IPS DF 6.9 (cell line): ENCODE measurements at regions not wholly inside any gene's neighbourhood (a gene's known extent, or its start where the extent isn't known, plus 50 kb on each side); places are given as distances from the start of the nearest gene placed in this dataset.

Experiments used
- DNase-seq: peaks from one replicate; pipeline ENCODE4 v3.0.0-alpha.2; 2013; ENCODE audit warnings: low read depth, low spot score
- H3K27ac ChIP-seq: one replicate; pipeline ENCODE4 v1.5.1; 2013; ENCODE audit warnings: low read length, control low read depth
- H3K27me3 ChIP-seq: 2 replicates; pipeline ENCODE4 v1.6.1; 2013; ENCODE audit warnings: mild to moderate bottlenecking, low read length; ENCODE audit not compliant: control insufficient read depth, insufficient read depth
- H3K36me3 ChIP-seq: 2 replicates; pipeline ENCODE4 v1.6.1; 2013; ENCODE audit warnings: low read length; ENCODE audit not compliant: control insufficient read depth, insufficient read depth
- H3K4me1 ChIP-seq: 2 replicates; pipeline ENCODE4 v1.6.1; 2013; ENCODE audit warnings: low read length; ENCODE audit not compliant: control insufficient read depth, insufficient read depth
- H3K4me3 ChIP-seq: 2 replicates; pipeline ENCODE4 v1.5.1; 2013; ENCODE audit warnings: mild to moderate bottlenecking, low read length
- H3K9me3 ChIP-seq: 2 replicates; pipeline ENCODE4 v1.6.1; 2013; ENCODE audit warnings: low read length, inconsistent platforms; ENCODE audit not compliant: control insufficient read depth, insufficient read depth
- WGBS: extraction: QIAGEN DNeasy Blood & Tissue Kit; methylation state at CpG from one replicate; pipeline ENCODE4 v1.1.7; 2013; ENCODE audit warnings: mixed read lengths, missing lambda C conversion rate; ENCODE audit not compliant: insufficient read length, insufficient coverage; 5-methylcytosine and 5-hydroxymethylcytosine counted together

GRCh38 chr6:121020656-121021055, 313.6 kb downstream of the TBC1D32 start:
- Histone ChIP-seq H3K27ac (no peak overlapping the region), H3K9me3 (no peaks in the 10 kb centered on the region), H3K36me3 (no peaks in the 10 kb centered on the region), H3K4me3 (no peak overlapping the region), H3K27me3 (no peaks in the 10 kb centered on the region), H3K4me1 (no peaks in the 10 kb centered on the region)
- DNase-seq = no peak

DNA sequence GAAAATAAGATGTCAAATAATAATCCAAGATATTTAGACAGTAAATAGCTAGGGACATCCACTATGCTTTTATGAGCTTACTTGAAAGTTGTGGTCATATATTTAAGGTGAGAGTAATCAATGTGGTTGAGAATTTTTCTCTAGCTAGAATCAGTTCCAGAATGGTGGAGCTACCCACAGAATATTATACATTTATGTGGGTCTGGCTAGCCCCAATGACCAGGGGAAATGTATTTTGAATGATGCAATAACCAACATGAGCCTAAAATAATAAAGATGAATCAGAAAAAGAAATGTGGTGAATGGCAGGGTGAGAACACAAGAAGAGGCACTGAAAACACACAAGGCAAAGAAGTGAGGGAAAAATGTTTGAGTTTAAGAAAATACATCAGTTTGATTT, 325.7 kb downstream of the TBC1D32 start:
- no peaks in the 10 kb centered on the region for H3K9me3 ChIP-seq
- no peak for DNase-seq
- H3K36me3 ChIP-seq = no peaks in the 10 kb centered on the region
- H3K27ac ChIP-seq = no peak overlapping the region
- H3K4me1 ChIP-seq = no peaks in the 10 kb centered on the region
- H3K27me3 ChIP-seq = no peaks in the 10 kb centered on the region
- H3K4me3 ChIP-seq = no peak overlapping the region

DNA sequence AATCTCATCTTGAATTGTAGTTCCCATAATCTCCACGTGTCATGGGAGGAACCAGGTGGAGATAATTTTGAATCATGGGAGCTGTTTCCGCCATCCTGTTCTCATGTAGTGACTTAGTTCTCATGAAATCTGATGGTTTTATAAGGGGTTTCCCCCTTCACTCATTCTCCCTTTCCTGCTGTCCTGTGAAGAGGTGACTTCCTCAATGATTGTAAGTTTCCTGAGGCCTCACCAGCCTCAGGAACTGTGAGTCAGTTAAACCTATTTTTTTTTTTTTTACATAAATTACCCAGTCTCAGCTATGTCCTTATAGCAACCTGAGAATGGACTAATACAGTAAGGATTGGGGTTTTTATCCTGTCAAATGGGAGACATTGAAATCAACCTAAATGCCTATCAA, 328.3 kb downstream of the TBC1D32 start:
- no peaks in the 10 kb centered on the region for H3K27me3 ChIP-seq
- no peak overlapping the region for H3K4me3 ChIP-seq
- H3K36me3 ChIP-seq = no peaks in the 10 kb centered on the region
- no peaks in the 10 kb centered on the region for H3K9me3 ChIP-seq
- no peaks in the 10 kb centered on the region for H3K4me1 ChIP-seq
- no CpG with 5 or more reads among the region's 2 CpGs for WGBS
- no peak for DNase-seq
- H3K27ac ChIP-seq = no peak overlapping the region

DNA sequence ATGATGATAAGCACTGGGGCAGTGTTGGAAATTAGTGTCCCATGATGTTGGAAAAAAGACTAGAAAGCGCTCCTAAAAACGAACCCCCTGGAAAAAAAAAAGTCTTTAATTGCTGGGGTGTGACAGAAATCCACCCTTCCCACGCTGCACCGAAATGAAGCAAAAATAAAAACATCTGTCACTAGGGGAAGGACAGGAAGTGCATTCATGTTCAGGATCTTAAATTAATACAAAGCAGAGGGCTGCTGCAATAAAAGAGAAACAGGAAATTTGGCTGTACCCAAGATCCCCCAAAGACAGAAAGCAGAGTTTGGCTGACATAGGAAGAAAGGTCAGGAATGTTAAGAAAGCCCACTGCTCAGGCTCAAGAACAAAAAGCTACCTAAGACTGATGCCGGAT, 333.9 kb downstream of the TBC1D32 start:
- WGBS = no CpG with 5 or more reads among the region's 5 CpGs
- no peak for DNase-seq
- Histone ChIP-seq H3K36me3 (no peaks in the 10 kb centered on the region), H3K27me3 (no peaks in the 10 kb centered on the region), H3K4me3 (no peak overlapping the region), H3K4me1 (no peaks in the 10 kb centered on the region), H3K27ac (no peak overlapping the region), H3K9me3 (no peaks in the 10 kb centered on the region)

GRCh38 chr6:120996340-120996739, 337.9 kb downstream of the TBC1D32 start:
- no CpG with 5 or more reads among the region's 5 CpGs for WGBS
- no peaks in the 10 kb centered on the region for H3K36me3 ChIP-seq
- H3K4me1 ChIP-seq = no peaks in the 10 kb centered on the region
- no peak for DNase-seq
- no peaks in the 10 kb centered on the region for H3K27me3 ChIP-seq
- no peak overlapping the region for H3K27ac ChIP-seq
- H3K9me3 ChIP-seq = no peaks in the 10 kb centered on the region
- no peak overlapping the region for H3K4me3 ChIP-seq

DNA sequence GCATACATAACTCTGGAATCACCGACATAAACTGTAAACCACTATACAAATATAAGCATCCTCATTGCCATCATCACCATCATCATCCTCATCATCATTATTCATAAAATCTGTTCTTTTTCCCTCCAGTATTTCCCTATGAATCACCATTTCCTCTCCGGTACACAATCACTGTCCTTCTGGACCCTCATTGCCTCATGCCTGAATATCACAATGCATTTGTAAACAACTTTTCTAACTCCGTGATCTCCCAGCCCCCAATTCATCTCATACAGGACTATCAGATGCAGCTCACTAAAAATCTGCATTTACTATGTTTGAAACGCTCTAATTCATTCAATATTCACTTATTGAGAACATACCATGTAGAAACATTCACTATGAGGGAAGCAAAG, 339.7 kb downstream of the TBC1D32 start:
- WGBS = 100% methylated on average over 1 of the region's 4 CpGs
- H3K36me3 ChIP-seq = no peaks in the 10 kb centered on the region
- no peaks in the 10 kb centered on the region for H3K27me3 ChIP-seq
- H3K4me3 ChIP-seq = no peak overlapping the region
- no peaks in the 10 kb centered on the region for H3K9me3 ChIP-seq
- H3K4me1 ChIP-seq = no peaks in the 10 kb centered on the region
- no peak for DNase-seq
- H3K27ac ChIP-seq = no peak overlapping the region

DNA sequence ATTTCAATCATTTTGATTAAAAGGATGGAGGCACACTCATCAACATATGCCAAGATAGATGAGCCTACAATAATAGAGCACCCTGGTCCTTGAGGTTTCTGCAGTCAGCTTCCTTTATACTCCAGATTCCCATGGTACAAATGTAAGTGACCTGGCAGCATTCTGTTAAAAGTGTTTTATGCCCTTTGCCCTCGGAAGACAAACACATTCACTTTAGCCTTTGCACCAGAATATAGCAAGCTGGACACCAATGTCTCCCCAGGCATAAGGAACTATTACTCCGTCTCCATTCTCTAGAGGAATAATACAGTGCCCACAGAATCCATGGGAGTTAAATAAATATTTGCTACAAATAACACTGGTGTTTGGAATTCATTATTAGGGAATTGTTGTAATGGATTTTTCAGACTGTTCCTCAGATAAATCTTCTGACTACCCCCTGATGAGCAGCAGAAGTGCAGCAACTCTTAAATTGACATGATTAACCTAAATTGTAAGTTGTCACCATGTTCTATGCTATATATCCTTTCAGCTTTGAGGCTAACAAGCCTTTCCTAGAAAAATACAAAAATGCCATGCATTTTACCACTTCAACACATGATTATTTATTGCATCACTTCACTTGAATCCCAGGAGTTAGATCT, 340.2 kb downstream of the TBC1D32 start:
- Histone ChIP-seq H3K27me3 (no peaks in the 10 kb centered on the region), H3K36me3 (no peaks in the 10 kb centered on the region), H3K4me3 (no peak overlapping the region), H3K9me3 (no peaks in the 10 kb centered on the region), H3K4me1 (no peaks in the 10 kb centered on the region), H3K27ac (no peak overlapping the region)
- no CpG with 5 or more reads among the region's 2 CpGs for WGBS
- no peak for DNase-seq

GRCh38 chr6:120992257-120992656, 342.0 kb downstream of the TBC1D32 start:
- Histone ChIP-seq H3K4me3 (no peak overlapping the region), H3K36me3 (no peaks in the 10 kb centered on the region), H3K4me1 (no peaks in the 10 kb centered on the region), H3K27ac (no peak overlapping the region), H3K9me3 (no peaks in the 10 kb centered on the region), H3K27me3 (no peaks in the 10 kb centered on the region)
- no peak for DNase-seq

DNA sequence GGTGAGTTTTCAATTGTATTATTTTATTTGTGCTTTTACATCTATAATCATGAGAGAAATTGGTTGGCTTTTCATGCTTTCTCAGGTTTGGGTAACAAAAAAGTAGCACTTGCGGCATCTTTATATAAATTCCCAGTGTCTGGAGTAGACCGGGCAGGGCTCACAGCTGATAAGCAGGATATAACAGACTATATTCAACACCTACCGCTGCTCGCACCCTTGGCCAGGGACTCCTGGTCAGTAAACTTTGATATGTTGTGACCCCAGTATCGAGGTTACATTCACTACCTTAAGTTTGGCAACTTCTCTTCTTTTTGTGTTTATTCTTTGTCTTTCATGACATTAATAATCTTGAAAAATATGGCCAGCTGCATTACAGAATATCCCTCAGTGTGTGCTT, 343.4 kb downstream of the TBC1D32 start:
- Histone ChIP-seq H3K27me3 (no peaks in the 10 kb centered on the region), H3K9me3 (no peaks in the 10 kb centered on the region), H3K36me3 (no peaks in the 10 kb centered on the region), H3K27ac (no peak overlapping the region), H3K4me1 (no peaks in the 10 kb centered on the region), H3K4me3 (no peak overlapping the region)
- DNase-seq = no peak
- no CpG with 5 or more reads among the region's 5 CpGs for WGBS

DNA sequence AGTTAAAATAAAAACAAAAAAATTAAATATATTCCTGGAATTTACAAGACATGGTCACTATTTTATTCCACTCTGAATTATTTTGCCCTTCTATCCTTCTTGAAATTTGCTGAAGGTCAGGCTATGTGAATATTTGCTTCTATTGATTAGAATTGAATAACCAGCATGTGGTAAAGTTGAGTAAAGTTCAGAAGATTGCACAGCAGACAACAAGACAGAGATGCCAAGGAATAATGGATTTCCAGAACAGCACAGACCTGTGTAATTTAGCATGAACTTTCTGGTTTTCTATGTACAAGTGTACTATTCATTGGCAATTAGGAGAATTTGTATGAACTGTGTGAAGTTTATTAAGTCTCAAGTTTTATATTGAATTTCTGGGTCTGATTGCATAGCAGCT, 352.4 kb downstream of the TBC1D32 start:
- DNase-seq = no peak
- H3K27ac ChIP-seq = no peak overlapping the region
- H3K27me3 ChIP-seq = no peaks in the 10 kb centered on the region
- no peaks in the 10 kb centered on the region for H3K9me3 ChIP-seq
- H3K4me3 ChIP-seq = no peak overlapping the region
- H3K36me3 ChIP-seq = no peaks in the 10 kb centered on the region
- H3K4me1 ChIP-seq = no peaks in the 10 kb centered on the region

- no peak overlapping the region for H3K27ac ChIP-seq
- no peak for DNase-seq
- H3K4me1 ChIP-seq = no peaks in the 10 kb centered on the region
- no peaks in the 10 kb centered on the region for H3K36me3 ChIP-seq
- no peak overlapping the region for H3K4me3 ChIP-seq
- no peaks in the 10 kb centered on the region for H3K9me3 ChIP-seq
- H3K27me3 ChIP-seq = no peaks in the 10 kb centered on the region
These were observed 368.0 kb downstream of the TBC1D32 start for GRCh38 chr6:120966321-120966720.
